OCI-LY7 (cell line): ENCODE measurements at regions not wholly inside any gene's neighbourhood (a gene's known extent, or its start where the extent isn't known, plus 50 kb on each side); places are given as distances from the start of the nearest gene placed in this dataset.

Experiments used
- BruUV-seq: library from RNA; stranded (reverse); fragments of 400-500 nt; replicated peaks from 2 replicates; lab custom pipeline; 2021; lab: Mats Ljungman, UMichigan
- CTCF ChIA-PET: fragments of 300-600 bp; sonication (Branson Sonifier 250); formaldehyde crosslinking; loops from one replicate; lab custom pipeline; 2022; ENCODE audit warnings: antibody characterized with exemption; ENCODE audit not compliant: unreplicated experiment; lab: Charles Lee
- POLR2A ChIA-PET: fragments of 300-600 bp; sonication (Branson Sonifier 250); formaldehyde crosslinking; loops from one replicate; lab custom pipeline; 2022; ENCODE audit warnings: antibody characterized with exemption; lab: Charles Lee
- DNase-seq: peaks from one replicate; pipeline ENCODE4 v3.0.0-alpha.2; 2015; ENCODE audit warnings: low spot score
- H2AFZ ChIP-seq: fragments of 200-600 bp; sonication (generic), shearing (Covaris generic); 2 replicates; pipeline ENCODE4 v1.6.1; 2014; ENCODE audit warnings: mild to moderate bottlenecking, antibody characterized with exemption, low read length, moderate library complexity
- H3K27ac ChIP-seq: fragments of 200-600 bp; sonication (generic); 2 replicates; pipeline ENCODE4 v1.5.1; 2014; ENCODE audit warnings: mixed run types, low read depth, mild to moderate bottlenecking, moderate library complexity, low read length, inconsistent platforms; ENCODE audit not compliant: poor library complexity, severe bottlenecking
- H3K36me3 ChIP-seq: fragments of 200-600 bp; sonication (generic); 2 replicates; pipeline ENCODE4 v1.6.1; 2014; ENCODE audit warnings: mild to moderate bottlenecking, antibody characterized with exemption, low read length, moderate library complexity, mixed read lengths; ENCODE audit not compliant: insufficient read depth
- H3K4me1 ChIP-seq: fragments of 200-600 bp; sonication (generic); 2 replicates; pipeline ENCODE4 v1.5.1; 2014; ENCODE audit warnings: mild to moderate bottlenecking, low read length; ENCODE audit not compliant: insufficient read depth, poor library complexity, severe bottlenecking
- H3K4me2 ChIP-seq: fragments of 200-600 bp; sonication (generic); 2 replicates; pipeline ENCODE4 v1.6.1; 2014; ENCODE audit warnings: mild to moderate bottlenecking, low read length
- H3K4me3 ChIP-seq: fragments of 200-600 bp; sonication (generic); 2 replicates; pipeline ENCODE4 v1.5.1; 2014; ENCODE audit warnings: mild to moderate bottlenecking, low read depth, low read length; ENCODE audit not compliant: poor library complexity, severe bottlenecking
- H3K79me2 ChIP-seq: fragments of 200-600 bp; sonication (generic); 2 replicates; pipeline ENCODE4 v1.6.1; 2016; ENCODE audit warnings: low read depth, mild to moderate bottlenecking, low read length, moderate library complexity, mixed read lengths; ENCODE audit not compliant: insufficient read depth
- H3K9me2 ChIP-seq: fragments of 200-600 bp; sonication (generic); 2 replicates; pipeline ENCODE4 v1.6.1; 2016; ENCODE audit warnings: mild to moderate bottlenecking, low read length, mixed read lengths; ENCODE audit not compliant: insufficient read depth
- H3K9me3 ChIP-seq: fragments of 200-600 bp; sonication (generic); 2 replicates; pipeline ENCODE4 v1.6.1; 2014; ENCODE audit warnings: mild to moderate bottlenecking, mixed run types, low read length, mixed read lengths
- H4K20me1 ChIP-seq: fragments of 200-600 bp; sonication (generic); 2 replicates; pipeline ENCODE4 v1.6.1; 2014; ENCODE audit warnings: mild to moderate bottlenecking, antibody characterized with exemption, low read length, moderate library complexity, mixed read lengths; ENCODE audit not compliant: insufficient read depth
- EZH2phosphoT487 ChIP-seq: fragments of 200-600 bp; sonication (generic); IDR thresholded peaks from 2 replicates; pipeline ENCODE4 v1.6.1; 2018; ENCODE audit warnings: low read depth, borderline replicate concordance, mild to moderate bottlenecking, mixed run types, antibody characterized with exemption, low read length, moderate library complexity, mixed read lengths
- intact Hi-C: fragments of 100-400 bp; cut with micrococcal nuclease; formaldehyde crosslinking; loops from one replicate; pipeline ENCODE4 v1.10.0; 2022; ENCODE audit not compliant: unreplicated experiment
- TF ChIP-seq, protein P1 (sequence below): fragments of 200-600 bp; sonication (generic); conservative IDR thresholded peaks from 2 replicates; pipeline ENCODE4 v1.5.1; 2014; ENCODE audit warnings: mild to moderate bottlenecking, antibody characterized with exemption, low read length, moderate library complexity, mixed read lengths

DNA sequence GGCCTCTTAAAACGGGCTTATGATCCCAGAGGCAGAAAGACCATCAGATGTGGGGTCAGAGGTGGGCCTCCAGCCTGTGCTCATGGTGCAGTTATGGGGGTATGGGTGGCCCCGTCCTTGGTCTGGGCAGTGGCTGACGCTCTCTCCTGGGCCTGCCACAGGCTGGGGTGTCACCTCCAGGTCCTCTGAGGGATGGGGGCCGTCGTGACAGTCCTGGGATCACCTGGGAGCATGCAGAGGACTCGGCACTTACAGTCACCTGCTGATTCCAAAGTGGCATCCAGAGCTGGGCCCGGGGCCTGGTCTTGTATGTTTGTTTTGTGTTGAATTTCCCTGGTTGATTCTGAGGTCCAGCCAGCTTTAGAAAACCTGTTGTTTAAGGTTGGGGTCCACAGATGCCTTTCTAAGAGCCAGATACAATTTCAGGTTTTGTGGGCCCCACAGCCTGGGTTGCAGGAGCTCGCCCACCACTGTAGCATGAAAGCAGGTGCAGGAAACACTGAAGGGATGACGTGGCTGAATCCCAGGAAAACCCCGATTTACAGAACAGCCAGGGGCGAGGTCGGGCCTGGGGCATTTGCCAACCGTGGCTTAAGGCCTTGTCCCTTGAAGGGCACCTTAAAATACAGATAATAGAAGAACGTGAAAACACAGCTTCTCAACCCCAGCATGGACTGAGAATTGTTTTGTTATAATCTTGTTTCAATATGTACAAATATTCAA, 170.7 kb upstream of the PPP2R2D start:
- no peaks in the 10 kb centered on the region for H3K36me3 ChIP-seq
- POLR2A ChIA-PET = no interaction called here
- no peaks in the 10 kb centered on the region for H3K9me3 ChIP-seq
- TF ChIP-seq, protein P1, sequence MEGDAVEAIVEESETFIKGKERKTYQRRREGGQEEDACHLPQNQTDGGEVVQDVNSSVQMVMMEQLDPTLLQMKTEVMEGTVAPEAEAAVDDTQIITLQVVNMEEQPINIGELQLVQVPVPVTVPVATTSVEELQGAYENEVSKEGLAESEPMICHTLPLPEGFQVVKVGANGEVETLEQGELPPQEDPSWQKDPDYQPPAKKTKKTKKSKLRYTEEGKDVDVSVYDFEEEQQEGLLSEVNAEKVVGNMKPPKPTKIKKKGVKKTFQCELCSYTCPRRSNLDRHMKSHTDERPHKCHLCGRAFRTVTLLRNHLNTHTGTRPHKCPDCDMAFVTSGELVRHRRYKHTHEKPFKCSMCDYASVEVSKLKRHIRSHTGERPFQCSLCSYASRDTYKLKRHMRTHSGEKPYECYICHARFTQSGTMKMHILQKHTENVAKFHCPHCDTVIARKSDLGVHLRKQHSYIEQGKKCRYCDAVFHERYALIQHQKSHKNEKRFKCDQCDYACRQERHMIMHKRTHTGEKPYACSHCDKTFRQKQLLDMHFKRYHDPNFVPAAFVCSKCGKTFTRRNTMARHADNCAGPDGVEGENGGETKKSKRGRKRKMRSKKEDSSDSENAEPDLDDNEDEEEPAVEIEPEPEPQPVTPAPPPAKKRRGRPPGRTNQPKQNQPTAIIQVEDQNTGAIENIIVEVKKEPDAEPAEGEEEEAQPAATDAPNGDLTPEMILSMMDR = no peak
- TF ChIP-seq EZH2phosphoT487 = no peak
- CTCF ChIA-PET = interaction anchor here (0.5 kb wide), 1 partner anchor 62 kb away, joined by 3 read pairs; no protein-coding TSS in a partner anchor
- BruUV-seq = no TSS peak
- H3K4me3 ChIP-seq = no peak overlapping the region
- H3K79me2 ChIP-seq = no peaks in the 10 kb centered on the region
- no peaks in the 10 kb centered on the region for H3K9me2 ChIP-seq
- intact Hi-C loops = no loop called here
- no peaks in the 10 kb centered on the region for H3K4me1 ChIP-seq
- H3K27ac ChIP-seq = no peak overlapping the region
- H3K4me2 ChIP-seq = no peak overlapping the region
- H2AFZ ChIP-seq = no peak overlapping the region
- no peaks in the 10 kb centered on the region for H4K20me1 ChIP-seq
- no peak for DNase-seq

GRCh38 chr10:131730771-131731497, 169.9 kb upstream of the PPP2R2D start:
- Histone ChIP-seq H3K9me2 (no peaks in the 10 kb centered on the region), H3K79me2 (no peaks in the 10 kb centered on the region), H3K36me3 (no peaks in the 10 kb centered on the region), H3K27ac (no peak overlapping the region), H3K4me1 (no peaks in the 10 kb centered on the region), H3K4me3 (no peak overlapping the region), H4K20me1 (no peaks in the 10 kb centered on the region), H3K4me2 (no peak overlapping the region), H2AFZ (no peak overlapping the region), H3K9me3 (no peaks in the 10 kb centered on the region)
- no peak for DNase-seq
- intact Hi-C loops = no loop called here
- ChIA-PET POLR2A (no interaction called here), CTCF (no interaction called here)
- no TSS peak for BruUV-seq
- no peak for TF ChIP-seq EZH2phosphoT487
- TF ChIP-seq, protein P1 = no peak
